ENCODE measurements at regions not wholly inside any gene's neighbourhood (a gene's known extent, or its start where the extent isn't known, plus 50 kb on each side); places are given as distances from the start of the nearest gene placed in this dataset.

DNA sequence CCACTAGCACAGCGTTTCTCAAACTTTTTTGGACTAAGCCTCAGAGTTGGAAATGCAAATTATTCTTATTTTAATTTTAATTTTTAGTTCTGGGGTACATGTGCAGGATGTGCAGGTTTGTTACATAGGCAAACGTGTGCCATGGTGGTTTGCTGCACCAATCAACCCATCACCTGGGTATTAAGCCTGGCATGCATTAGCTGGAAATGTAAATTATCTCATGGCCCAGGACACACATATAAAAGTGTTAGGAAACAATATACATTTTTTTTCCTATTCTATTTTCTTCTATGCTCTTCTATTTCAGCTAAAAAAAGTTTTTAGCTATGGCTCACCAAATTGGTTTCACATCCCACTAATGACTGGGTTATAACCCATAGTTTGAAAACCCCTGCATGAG is 73.3 kb upstream of the LRIG1 start:
- 78 to 85% methylated on average over 2 of the region's 2 CpGs for WGBS, 2 donors

DNA sequence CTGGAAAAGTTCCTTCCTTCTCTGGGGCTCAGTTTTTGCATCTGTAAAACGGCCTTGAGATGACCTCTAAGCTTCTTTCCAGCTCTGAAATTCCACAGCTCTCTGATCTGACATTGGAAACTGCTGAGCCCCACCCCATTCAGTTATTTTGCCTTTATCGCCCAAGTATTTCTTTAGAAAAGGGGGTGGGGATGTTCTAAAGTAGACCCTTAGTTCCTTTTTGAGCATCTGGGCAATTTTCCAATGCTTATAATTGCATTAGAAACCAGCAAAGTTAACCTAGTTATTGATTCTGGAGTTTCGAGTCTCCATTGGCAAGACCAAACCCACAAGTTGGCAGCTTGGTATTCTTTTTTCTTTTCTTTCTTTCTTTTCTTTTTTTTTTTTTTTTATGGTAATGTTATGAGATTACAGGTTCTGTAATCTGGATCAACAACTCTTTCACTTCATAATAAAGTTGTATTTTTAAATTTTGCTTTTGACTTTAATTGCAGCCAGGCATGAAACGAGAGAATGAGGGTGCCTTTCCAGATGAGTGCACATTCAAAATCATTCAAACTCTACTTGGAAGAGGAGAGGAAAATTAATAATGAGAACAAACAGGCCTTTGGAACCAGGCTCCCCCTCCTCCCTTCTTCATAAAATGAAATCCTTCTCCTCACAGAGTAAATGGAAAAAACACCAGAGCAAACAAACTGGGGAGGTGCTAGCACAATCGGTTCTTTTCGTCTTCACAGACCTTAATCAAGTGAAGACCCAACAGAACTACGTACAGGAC is 76.8 kb upstream of the LRIG1 start:
- ATAC-seq (ENCODE audit: low FRiP score in 2 of 2) = no peak
- TF ChIP-seq EP300 (IDR thresholded peaks at IDR 0.05) (no peak), POLR2A (IDR thresholded peaks at IDR 0.05) (no peak), POLR2AphosphoS5 (IDR thresholded peaks at IDR 0.05) (no peak)
- TF ChIP-seq, protein P1, sequence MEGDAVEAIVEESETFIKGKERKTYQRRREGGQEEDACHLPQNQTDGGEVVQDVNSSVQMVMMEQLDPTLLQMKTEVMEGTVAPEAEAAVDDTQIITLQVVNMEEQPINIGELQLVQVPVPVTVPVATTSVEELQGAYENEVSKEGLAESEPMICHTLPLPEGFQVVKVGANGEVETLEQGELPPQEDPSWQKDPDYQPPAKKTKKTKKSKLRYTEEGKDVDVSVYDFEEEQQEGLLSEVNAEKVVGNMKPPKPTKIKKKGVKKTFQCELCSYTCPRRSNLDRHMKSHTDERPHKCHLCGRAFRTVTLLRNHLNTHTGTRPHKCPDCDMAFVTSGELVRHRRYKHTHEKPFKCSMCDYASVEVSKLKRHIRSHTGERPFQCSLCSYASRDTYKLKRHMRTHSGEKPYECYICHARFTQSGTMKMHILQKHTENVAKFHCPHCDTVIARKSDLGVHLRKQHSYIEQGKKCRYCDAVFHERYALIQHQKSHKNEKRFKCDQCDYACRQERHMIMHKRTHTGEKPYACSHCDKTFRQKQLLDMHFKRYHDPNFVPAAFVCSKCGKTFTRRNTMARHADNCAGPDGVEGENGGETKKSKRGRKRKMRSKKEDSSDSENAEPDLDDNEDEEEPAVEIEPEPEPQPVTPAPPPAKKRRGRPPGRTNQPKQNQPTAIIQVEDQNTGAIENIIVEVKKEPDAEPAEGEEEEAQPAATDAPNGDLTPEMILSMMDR (IDR thresholded peaks at IDR 0.05) = no peak
- Histone ChIP-seq H3K4me3 (no peak overlapping the region), H3K27me3 (no peaks in the 10 kb centered on the region), H3K9me3 (no peaks in the 10 kb centered on the region), H3K36me3 (no peaks in the 10 kb centered on the region), H3K4me1 (no peaks in the 10 kb centered on the region), H3K27ac (no peak overlapping the region)
- no peak for DNase-seq
- 71 to 78% methylated on average over 7 of the region's 7 CpGs for WGBS, 2 donors

More for the DNA sequence above, 73.3 kb upstream of the LRIG1 start:
- Histone ChIP-seq H3K27ac (no peak overlapping the region), H3K9me3 (no peaks in the 10 kb centered on the region), H3K4me3 (no peak overlapping the region), H3K36me3 (no peaks in the 10 kb centered on the region), H3K4me1 (no peaks in the 10 kb centered on the region), H3K27me3 (no peaks in the 10 kb centered on the region)
- no peak for DNase-seq
- no peak for ATAC-seq (ENCODE audit: low FRiP score in 2 of 2)
- TF ChIP-seq, protein P1 (IDR thresholded peaks at IDR 0.05) = no peak
- TF ChIP-seq POLR2AphosphoS5 (IDR thresholded peaks at IDR 0.05) (no peak), POLR2A (IDR thresholded peaks at IDR 0.05) (no peak), EP300 (IDR thresholded peaks at IDR 0.05) (no peak)

DNA sequence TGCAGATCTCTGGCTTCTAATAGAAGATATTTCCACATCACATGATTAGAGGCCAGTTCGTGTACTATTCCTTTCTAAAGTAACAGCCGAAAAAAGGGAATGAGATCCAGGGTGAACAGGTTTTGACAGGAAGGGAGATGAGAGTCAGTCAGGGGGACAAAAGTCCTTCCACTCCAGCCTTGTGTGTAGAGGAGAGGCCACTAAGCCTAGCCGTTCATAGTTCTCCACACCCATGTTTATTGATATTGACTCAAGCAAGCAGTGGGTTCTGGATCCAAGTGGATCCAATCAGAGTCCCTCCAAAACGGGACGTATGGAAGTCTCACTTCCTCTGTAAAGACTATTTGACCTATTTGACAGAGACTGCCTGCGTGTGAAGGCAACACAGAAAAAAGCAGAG is 80.4 kb upstream of the LRIG1 start:
- H3K9me3 ChIP-seq = no peaks in the 10 kb centered on the region

GRCh38 chr3:66582721-66583423 is 82.0 kb upstream of the LRIG1 start:
- TF ChIP-seq, protein P1 (IDR thresholded peaks at IDR 0.05) = no peak
- TF ChIP-seq POLR2AphosphoS5 (IDR thresholded peaks at IDR 0.05) (no peak), POLR2A (IDR thresholded peaks at IDR 0.05) (no peak), EP300 (IDR thresholded peaks at IDR 0.05) (no peak)

More for the DNA sequence above, 80.4 kb upstream of the LRIG1 start:
- 68 to 86% methylated on average over 6 of the region's 6 CpGs for WGBS, 2 donors
- H3K4me3 ChIP-seq = no peak overlapping the region
- no peaks in the 10 kb centered on the region for H3K27me3 ChIP-seq
- DNase-seq (no peak), ATAC-seq (ENCODE audit: low FRiP score in 2 of 2) (no peak)
- no peaks in the 10 kb centered on the region for H3K4me1 ChIP-seq
- TF ChIP-seq POLR2AphosphoS5 (IDR thresholded peaks at IDR 0.05) (no peak), POLR2A (IDR thresholded peaks at IDR 0.05) (no peak), EP300 (IDR thresholded peaks at IDR 0.05) (no peak)
- TF ChIP-seq, protein P1 (IDR thresholded peaks at IDR 0.05) = no peak
- no peak overlapping the region for H3K27ac ChIP-seq
- H3K36me3 ChIP-seq = no peaks in the 10 kb centered on the region

More at GRCh38 chr3:66582721-66583423, 82.0 kb upstream of the LRIG1 start:
- H3K27me3 ChIP-seq = no peaks in the 10 kb centered on the region
- no peaks in the 10 kb centered on the region for H3K4me1 ChIP-seq
- 79 to 83% methylated on average over 16 to 24 of the region's 24 CpGs for WGBS, 2 donors
- H3K9me3 ChIP-seq = no peaks in the 10 kb centered on the region
- no peaks in the 10 kb centered on the region for H3K36me3 ChIP-seq
- DNase-seq = peak; percentile 23 to 60
- no peak for ATAC-seq (ENCODE audit: low FRiP score in 2 of 2)
- no peak overlapping the region for H3K27ac ChIP-seq
- no peak overlapping the region for H3K4me3 ChIP-seq
